GM20000 (cell line): ENCODE measurements at regions not wholly inside any gene's neighbourhood (a gene's known extent, or its start where the extent isn't known, plus 50 kb on each side); places are given as distances from the start of the nearest gene placed in this dataset.

Experiments
- DNase-seq: peaks from one replicate; pipeline ENCODE4 v3.0.0; 2012; ENCODE audit warnings: low spot score
- CTCF ChIP-seq: IDR thresholded peaks from 2 replicates; pipeline ENCODE4 v1.5.1; 2012; ENCODE audit warnings: mild to moderate bottlenecking, control low read depth; ENCODE audit errors: extremely low read depth, missing control alignments

GRCh38 chr2:191526953-191527556 is 150.9 kb upstream of the NABP1 start:
- TF ChIP-seq CTCF, result no peak
- no peak for DNase-seq

GRCh38 chr2:191530618-191531017 is 147.3 kb upstream of the NABP1 start:
- TF ChIP-seq CTCF, result no peak
- DNase-seq, result no peak

GRCh38 chr2:191533693-191534180 is 144.2 kb upstream of the NABP1 start:
- no peak for TF ChIP-seq CTCF
- no peak for DNase-seq

GRCh38 chr2:191537921-191538320 is 140.0 kb upstream of the NABP1 start:
- TF ChIP-seq CTCF, result no peak
- DNase-seq, result no peak

GRCh38 chr2:191538334-191538903 is 139.5 kb upstream of the NABP1 start:
- DNase-seq, result no peak
- no peak for TF ChIP-seq CTCF

GRCh38 chr2:191539068-191539467 is 138.9 kb upstream of the NABP1 start:
- DNase-seq, result no peak

More at GRCh38 chr2:191539068-191539467, 138.9 kb upstream of the NABP1 start:
- peak; percentile 37 for TF ChIP-seq CTCF
